HG02870 (cell line): ENCODE measurements at regions not wholly inside any gene's neighbourhood (a gene's known extent, or its start where the extent isn't known, plus 50 kb on each side); places are given as distances from the start of the nearest gene placed in this dataset.

Source experiments
- ATAC-seq: cut with Tn5 transposase; IDR thresholded peaks from one replicate; pipeline ENCODE4 v1.9.1; 2021; ENCODE audit warnings: mild to moderate bottlenecking, moderate library complexity; ENCODE audit not compliant: unreplicated experiment

DNA sequence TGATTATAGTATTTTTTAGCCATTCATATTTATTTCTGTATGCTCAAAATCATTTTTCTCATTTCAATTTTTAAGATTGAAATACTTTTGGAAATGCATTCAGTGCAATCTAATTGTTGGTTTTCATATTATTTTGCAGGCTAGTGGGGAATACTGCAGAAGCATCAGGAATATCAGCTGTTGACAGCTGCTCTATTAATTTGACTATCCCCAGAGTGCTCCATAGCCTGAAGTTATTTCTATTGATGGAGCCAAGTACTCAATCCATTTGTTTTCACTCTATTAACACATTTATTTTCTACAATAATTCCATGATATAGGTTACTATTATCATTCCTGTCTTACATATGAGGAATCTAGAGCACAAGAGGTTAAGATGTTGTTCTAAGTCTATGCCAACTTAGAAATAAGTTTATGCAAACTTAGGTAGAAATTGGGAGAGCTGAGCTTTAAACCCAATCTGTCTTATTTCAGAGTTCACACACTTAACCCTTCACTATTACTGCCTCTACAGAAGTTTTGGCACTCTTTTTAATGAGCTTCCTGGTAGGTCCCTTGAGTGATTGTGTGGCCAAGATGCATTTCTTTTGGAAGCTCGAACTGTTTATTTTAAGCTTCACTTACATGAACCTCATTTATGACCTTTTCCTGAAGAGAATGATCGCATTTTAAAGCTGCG, 65.6 kb upstream of the PCDH18 start:
- no peak for ATAC-seq

DNA sequence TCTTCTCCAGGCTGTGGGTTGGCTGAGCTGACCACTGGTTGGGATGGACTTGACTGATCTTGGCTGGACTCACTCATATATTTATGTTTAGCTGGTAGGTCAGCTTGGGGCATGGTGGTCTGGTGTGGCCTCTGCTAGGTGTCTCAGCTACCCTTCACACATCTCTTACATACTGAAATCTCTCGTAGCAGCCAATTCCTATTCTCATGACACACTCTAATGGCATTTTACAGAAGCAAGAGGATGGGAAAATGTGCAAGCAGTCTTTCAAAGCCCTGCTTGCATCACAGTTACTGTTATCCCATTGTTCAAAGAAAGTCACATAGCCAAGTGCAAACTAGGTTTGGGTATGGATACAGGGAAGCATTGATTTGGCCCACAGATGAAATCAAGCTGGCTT, 55.5 kb upstream of the PCDH18 start:
- ATAC-seq, result no peak

DNA sequence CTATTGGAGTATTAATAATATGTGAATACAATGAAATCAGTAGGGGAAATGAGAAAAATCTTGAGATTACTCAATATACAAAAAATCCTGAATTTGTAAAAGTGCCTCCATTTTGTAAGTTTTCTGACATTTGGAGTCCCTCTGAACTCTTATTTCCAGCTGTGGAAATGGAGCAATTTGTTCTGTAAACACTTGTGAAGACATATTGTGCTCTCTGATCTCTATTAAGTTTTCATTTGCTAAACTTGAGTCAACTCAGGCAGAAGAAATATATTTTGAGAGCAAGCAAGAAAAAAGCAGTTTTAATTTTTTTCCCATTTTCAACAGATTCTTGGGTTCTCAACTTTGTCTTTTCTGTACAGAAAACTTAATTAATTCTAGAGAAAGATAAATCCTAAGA, 51.4 kb upstream of the PCDH18 start:
- ATAC-seq, result no peak
